T-helper 17 cell (primary cell): ENCODE measurements at regions not wholly inside any gene's neighbourhood (a gene's known extent, or its start where the extent isn't known, plus 50 kb on each side); places are given as distances from the start of the nearest gene placed in this dataset.

Experiments
- ATAC-seq: fragments of 150-1000 bp; cut with Tn5 transposase; 2 replicates; pipeline ENCODE4 v1.10.0; 2021; ENCODE audit warnings: mild to moderate bottlenecking, moderate library complexity
- DNase-seq, 3 donors: peaks; one replicate each; pipeline versions ENCODE4 v3.0.0 to v3.0.0-alpha.2; 2020 to 2021
- H3K9me3 ChIP-seq: one replicate; pipeline ENCODE4 v1.7.0; 2013; ENCODE audit warnings: low read length, mild to moderate bottlenecking; ENCODE audit not compliant: control insufficient read depth, poor library complexity, severe bottlenecking
- H3K27ac Mint-ChIP-seq: one replicate; pipeline ENCODE4 v1.8.0; 2022; ENCODE audit warnings: mild to moderate bottlenecking, moderate library complexity, mixed read lengths
- H3K27me3 Mint-ChIP-seq: one replicate; pipeline ENCODE4 v1.8.0; 2022; ENCODE audit warnings: mixed read lengths
- H3K36me3 Mint-ChIP-seq: one replicate; pipeline ENCODE4 v1.8.0; 2022; ENCODE audit warnings: low read depth, mixed read lengths
- H3K4me1 Mint-ChIP-seq: one replicate; pipeline ENCODE4 v1.8.0; 2022; ENCODE audit warnings: mild to moderate bottlenecking, mixed read lengths
- H3K4me3 Mint-ChIP-seq: one replicate; pipeline ENCODE4 v1.8.0; 2022; ENCODE audit warnings: mild to moderate bottlenecking, moderate library complexity, mixed read lengths

GRCh38 chr6:1016329-1017302 is 295.3 kb upstream of the FOXQ1 start:
- Mint-ChIP-seq H3K27me3 (peaks cover 7% of the 10 kb centered on the region), H3K27ac (no peak overlapping the region), H3K36me3 (no peaks in the 10 kb centered on the region), H3K4me1 (no peaks in the 10 kb centered on the region), H3K4me3 (no peak overlapping the region)
- no peak for DNase-seq
- peaks cover 2% of the 10 kb centered on the region for H3K9me3 ChIP-seq
- ATAC-seq: no peak

- Mint-ChIP-seq H3K4me3 (no peak overlapping the region), H3K27ac (no peak overlapping the region), H3K27me3 (peaks cover 7% of the 10 kb centered on the region), H3K4me1 (no peaks in the 10 kb centered on the region), H3K36me3 (no peaks in the 10 kb centered on the region)
- DNase-seq (no peak), ATAC-seq (no peak)
- peaks cover 2% of the 10 kb centered on the region for H3K9me3 ChIP-seq
Observed at GRCh38 chr6:1015825-1016224, 296.1 kb upstream of the FOXQ1 start.

DNA sequence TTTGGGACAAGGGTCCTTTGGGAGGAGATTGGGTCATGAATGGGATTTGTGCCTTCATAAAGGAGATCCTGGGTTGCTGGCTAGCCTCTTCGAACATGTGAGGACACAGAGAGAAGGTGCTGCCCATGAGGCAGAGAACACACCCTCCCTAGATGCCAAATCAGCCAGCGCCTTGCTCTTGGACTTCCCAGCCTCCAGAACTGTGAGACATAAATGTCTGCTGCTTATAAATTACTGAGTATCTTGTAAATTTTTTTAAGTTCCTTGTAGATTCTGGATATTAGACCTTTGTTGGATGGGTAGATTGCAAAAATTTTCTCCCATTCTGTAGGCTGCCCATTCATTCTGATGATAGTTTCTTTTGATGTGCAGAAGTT is 297.5 kb upstream of the FOXQ1 start:
- Mint-ChIP-seq H3K4me3 (no peak overlapping the region), H3K4me1 (no peaks in the 10 kb centered on the region), H3K27me3 (peaks cover 13% of the 10 kb centered on the region), H3K36me3 (no peaks in the 10 kb centered on the region), H3K27ac (no peak overlapping the region)
- no peak for ATAC-seq
- no peak for DNase-seq
- H3K9me3 ChIP-seq: peaks cover 2% of the 10 kb centered on the region

GRCh38 chr6:1013656-1014430 is 298.1 kb upstream of the FOXQ1 start:
- H3K27me3 Mint-ChIP-seq: peaks cover 17% of the 10 kb centered on the region
- ATAC-seq (no peak), DNase-seq (no peak)
- no peak overlapping the region for H3K4me3 Mint-ChIP-seq
- H3K27ac Mint-ChIP-seq: no peak overlapping the region
- H3K9me3 ChIP-seq: peaks cover 2% of the 10 kb centered on the region
- no peaks in the 10 kb centered on the region for H3K36me3 Mint-ChIP-seq
- H3K4me1 Mint-ChIP-seq: no peaks in the 10 kb centered on the region

- ATAC-seq (no peak), DNase-seq (no peak)
- H3K27me3 Mint-ChIP-seq: peaks cover 25% of the 10 kb centered on the region
- H3K36me3 Mint-ChIP-seq: no peaks in the 10 kb centered on the region
- H3K4me1 Mint-ChIP-seq: no peaks in the 10 kb centered on the region
- H3K4me3 Mint-ChIP-seq: no peak overlapping the region
- H3K27ac Mint-ChIP-seq: no peak overlapping the region
- no peaks in the 10 kb centered on the region for H3K9me3 ChIP-seq
Observed at GRCh38 chr6:1009103-1009502, 302.8 kb upstream of the FOXQ1 start.

DNA sequence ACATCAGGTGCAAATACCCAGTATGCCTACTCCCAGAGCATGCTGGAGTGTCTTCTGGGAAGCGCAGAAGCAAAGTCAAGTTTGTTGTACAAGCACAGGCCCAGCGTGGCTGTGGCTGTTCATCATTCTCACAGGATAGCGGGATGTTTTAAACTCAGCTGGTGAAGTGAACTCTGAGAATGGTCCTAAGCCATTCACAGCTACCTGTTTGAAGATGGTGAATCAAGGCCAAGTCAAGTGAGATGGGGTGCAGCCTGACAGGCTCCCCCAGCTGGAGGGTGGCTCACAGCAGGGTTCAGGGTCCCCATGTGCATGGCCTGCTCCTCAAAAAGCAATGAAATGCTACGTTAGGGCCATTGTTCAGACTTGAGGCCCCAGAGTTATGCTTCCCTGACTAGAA is 304.7 kb upstream of the FOXQ1 start:
- H3K36me3 Mint-ChIP-seq: no peaks in the 10 kb centered on the region
- no peak for DNase-seq

GRCh38 chr6:1004885-1005630 is 306.8 kb upstream of the FOXQ1 start:
- H3K27ac Mint-ChIP-seq: no peak overlapping the region
- no peaks in the 10 kb centered on the region for H3K9me3 ChIP-seq
- ATAC-seq (no peak), DNase-seq (no peak)
- H3K4me3 Mint-ChIP-seq: no peak overlapping the region
- H3K36me3 Mint-ChIP-seq: no peaks in the 10 kb centered on the region
- no peaks in the 10 kb centered on the region for H3K4me1 Mint-ChIP-seq
- peaks cover 32% of the 10 kb centered on the region for H3K27me3 Mint-ChIP-seq

More for the DNA sequence above, 304.7 kb upstream of the FOXQ1 start:
- no peak for ATAC-seq
- no peaks in the 10 kb centered on the region for H3K9me3 ChIP-seq
- no peaks in the 10 kb centered on the region for H3K4me1 Mint-ChIP-seq
- H3K27me3 Mint-ChIP-seq: peaks cover 25% of the 10 kb centered on the region
- no peak overlapping the region for H3K4me3 Mint-ChIP-seq
- H3K27ac Mint-ChIP-seq: no peak overlapping the region

GRCh38 chr6:1003394-1004160 is 308.3 kb upstream of the FOXQ1 start:
- H3K36me3 Mint-ChIP-seq: no peaks in the 10 kb centered on the region
- no peak overlapping the region for H3K27ac Mint-ChIP-seq
- H3K27me3 Mint-ChIP-seq: peaks cover 29% of the 10 kb centered on the region
- H3K4me3 Mint-ChIP-seq: no peak overlapping the region
- no peaks in the 10 kb centered on the region for H3K4me1 Mint-ChIP-seq
- DNase-seq: no peak
- H3K9me3 ChIP-seq: no peaks in the 10 kb centered on the region
- no peak for ATAC-seq

DNA sequence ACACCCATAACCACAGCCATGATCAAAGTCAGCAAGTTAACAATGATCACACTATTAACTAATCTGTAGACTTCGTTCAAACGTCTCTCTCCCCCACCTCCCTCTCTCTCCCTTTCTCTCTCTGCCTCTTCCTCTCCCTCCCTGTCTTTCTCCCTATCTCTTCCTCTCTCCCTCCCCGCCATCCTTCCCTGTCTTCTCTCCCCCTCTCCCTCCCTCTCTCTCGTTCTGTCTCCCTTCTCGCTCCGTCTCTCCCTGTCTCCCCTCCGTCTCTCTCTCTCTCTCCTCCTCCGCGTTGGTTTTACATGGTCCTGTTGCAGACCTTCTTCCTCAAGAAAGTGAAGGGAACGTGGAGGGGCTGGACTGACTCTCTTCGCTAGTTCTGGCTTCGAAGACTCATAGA is 308.9 kb upstream of the FOXQ1 start:
- H3K27me3 Mint-ChIP-seq: peaks cover 35% of the 10 kb centered on the region

DNA sequence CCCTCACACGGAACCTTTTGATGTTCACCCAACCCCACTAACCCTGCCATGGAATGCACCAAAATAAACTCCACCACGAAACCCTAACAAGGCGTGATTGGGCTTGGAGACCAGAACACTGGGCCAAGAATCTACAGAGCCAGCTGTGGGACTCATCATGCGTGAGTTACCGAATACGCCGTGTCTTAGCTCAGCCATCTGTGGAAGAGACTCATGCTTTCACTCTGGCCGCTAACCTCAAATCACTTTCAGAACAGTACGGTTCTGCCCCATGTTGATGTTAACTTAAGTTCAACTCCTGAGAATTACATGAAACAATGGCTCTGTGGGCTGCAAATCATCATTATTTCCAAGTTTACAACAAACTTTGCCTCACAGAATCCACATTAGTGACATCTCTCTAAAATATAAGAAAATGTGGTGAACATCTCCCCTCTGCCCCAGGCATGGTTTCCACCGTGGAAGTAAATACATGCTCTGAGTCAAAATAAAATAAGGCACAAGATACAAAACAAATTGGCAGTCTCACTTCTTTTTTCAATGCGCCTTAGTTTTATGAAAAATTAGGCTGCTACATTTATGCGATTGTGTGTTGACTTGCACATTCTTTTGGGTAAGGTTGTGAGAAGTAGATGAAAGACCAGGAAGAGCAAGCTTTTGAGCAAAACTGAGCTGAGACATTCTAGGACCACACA is 308.9 kb upstream of the EXOC2 start:
- no peaks in the 10 kb centered on the region for H3K9me3 ChIP-seq
- H3K27ac Mint-ChIP-seq: no peak overlapping the region
- DNase-seq (no peak), ATAC-seq (no peak)
- H3K36me3 Mint-ChIP-seq: no peaks in the 10 kb centered on the region
- H3K4me3 Mint-ChIP-seq: no peak overlapping the region
- H3K4me1 Mint-ChIP-seq: no peaks in the 10 kb centered on the region
- peaks cover 47% of the 10 kb centered on the region for H3K27me3 Mint-ChIP-seq

More for the DNA sequence above, 308.9 kb upstream of the FOXQ1 start:
- H3K9me3 ChIP-seq: no peaks in the 10 kb centered on the region
- DNase-seq (no peak), ATAC-seq (no peak)
- Mint-ChIP-seq H3K27ac (no peak overlapping the region), H3K4me1 (no peaks in the 10 kb centered on the region), H3K36me3 (no peaks in the 10 kb centered on the region), H3K4me3 (no peak overlapping the region)

DNA sequence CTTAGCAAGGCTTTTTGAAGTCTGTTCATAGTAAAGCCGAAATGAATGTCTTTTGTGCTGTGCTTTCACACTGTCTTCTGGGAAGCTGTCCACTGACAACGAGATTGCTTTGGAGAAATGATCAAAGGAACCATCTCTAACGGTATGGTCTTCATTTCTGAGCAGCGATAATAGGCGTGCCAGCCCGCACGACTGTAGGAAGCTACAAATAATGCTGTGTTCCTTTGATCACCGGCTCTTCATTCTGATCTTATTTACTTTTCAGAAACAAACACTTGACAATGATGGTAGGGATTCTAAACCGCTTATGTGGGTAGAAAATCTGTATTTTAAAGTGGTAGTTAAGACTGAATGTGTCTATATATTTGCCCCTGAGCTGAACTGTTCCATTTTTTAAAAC is 306.6 kb upstream of the EXOC2 start:
- ATAC-seq (no peak), DNase-seq (no peak)
- no peaks in the 10 kb centered on the region for H3K9me3 ChIP-seq
- Mint-ChIP-seq H3K27ac (no peak overlapping the region), H3K4me3 (no peak overlapping the region), H3K27me3 (peaks cover 53% of the 10 kb centered on the region), H3K36me3 (no peaks in the 10 kb centered on the region), H3K4me1 (peaks cover 2% of the 10 kb centered on the region)

DNA sequence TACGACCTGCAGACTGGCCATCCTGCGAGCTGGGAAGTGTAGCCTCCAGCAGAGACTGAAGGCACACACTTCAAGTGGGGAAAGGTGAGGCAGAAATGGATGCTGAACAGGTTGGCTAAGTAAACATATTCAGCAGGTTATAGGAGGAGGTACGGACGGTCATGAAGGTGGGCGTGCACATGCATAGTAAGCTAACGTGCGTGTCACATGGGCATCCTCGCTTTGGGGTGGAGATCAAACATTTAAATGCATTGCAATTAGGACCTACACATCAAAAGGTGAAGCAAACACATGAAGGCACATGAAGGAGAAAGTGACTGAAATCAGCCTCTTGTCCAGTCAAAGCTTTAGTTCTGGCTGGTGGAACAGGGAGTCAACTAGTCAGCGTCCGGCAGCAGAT is 305.6 kb upstream of the EXOC2 start:
- no peaks in the 10 kb centered on the region for H3K9me3 ChIP-seq
- H3K36me3 Mint-ChIP-seq: no peaks in the 10 kb centered on the region
- DNase-seq: no peak
- H3K27me3 Mint-ChIP-seq: peaks cover 58% of the 10 kb centered on the region
- no peak overlapping the region for H3K27ac Mint-ChIP-seq
- no peak for ATAC-seq
- H3K4me1 Mint-ChIP-seq: peaks cover 2% of the 10 kb centered on the region
- no peak overlapping the region for H3K4me3 Mint-ChIP-seq
